GM12878 (cell line): ENCODE measurements at regions not wholly inside any gene's neighbourhood (a gene's known extent, or its start where the extent isn't known, plus 50 kb on each side); places are given as distances from the start of the nearest gene placed in this dataset.

Experiments used
- ATAC-seq: fragments of 200-7000 bp; cut with Tn5 transposase; 3 replicates; pipeline ENCODE4 v1.9.1; 2020; ENCODE audit warnings: mild to moderate bottlenecking, moderate library complexity
- BruUV-seq: library from RNA; stranded (reverse); fragments of 400-500 nt; replicated peaks from 2 replicates; lab custom pipeline; 2021; lab: Mats Ljungman, UMichigan
- CTCF ChIA-PET: fragments of 300-600 bp; sonication (Branson Sonifier 250); formaldehyde crosslinking; extraction: SDS; loops from one replicate; lab custom pipeline; 2021; ENCODE audit warnings: inconsistent platforms; lab: Yijun Ruan, JAX
- POLR2A ChIA-PET: fragments of 350-600 bp; formaldehyde crosslinking; extraction: SDS; loops from one replicate; lab custom pipeline; 2021; ENCODE audit warnings: inconsistent platforms; lab: Charles Lee
- RAD21 ChIA-PET: fragments of 300-600 bp; sonication (Branson Sonifier 250); formaldehyde crosslinking; loops from one replicate; lab custom pipeline; 2023; ENCODE audit warnings: antibody characterized with exemption; ENCODE audit not compliant: unreplicated experiment; lab: Charles Lee
- SMC1A ChIA-PET: fragments of 300-600 bp; sonication (Branson Sonifier 250); formaldehyde crosslinking; loops from one replicate; lab custom pipeline; 2023; ENCODE audit not compliant: unreplicated experiment, uncharacterized antibody; lab: Charles Lee
- DNase-seq: peaks from one replicate; pipeline ENCODE4 v3.0.0-alpha.2; 2011; ENCODE audit warnings: low read depth, low spot score
- FAIRE-seq: peaks from 3 replicates; lab custom pipeline; 2011; peaks lifted over from hg19 to GRCh38; lab: Jason Lieb, UNC
- H2AFZ ChIP-seq: 2 replicates; pipeline ENCODE4 v1.6.0; 2011; ENCODE audit warnings: low read depth, low read length, control low read depth; ENCODE audit not compliant: control insufficient read depth
- H3K27ac ChIP-seq: 2 replicates; pipeline ENCODE4 v1.5.1; 2011; ENCODE audit warnings: control low read depth; ENCODE audit not compliant: control insufficient read depth, insufficient read depth
- H3K27me3 ChIP-seq, 2 experiments: replicated peaks in 1 of 2; 2 replicates each; pipeline versions ENCODE4 v1.6.0 to v1.6.1; 2011; ENCODE audit warnings: low read length in 1 of 2; ENCODE audit not compliant: control insufficient read depth in 2 of 2, insufficient read depth in 2 of 2
- H3K36me3 ChIP-seq, 2 experiments: 2 replicates each; pipeline ENCODE4 v1.5.1; 2011; ENCODE audit warnings: low read length in 1 of 2; ENCODE audit not compliant: control insufficient read depth in 2 of 2, insufficient read depth in 2 of 2
- H3K4me1 ChIP-seq: 2 replicates; pipeline ENCODE4 v1.6.1; 2011; ENCODE audit warnings: mild to moderate bottlenecking, low read length, moderate library complexity, mixed read lengths; ENCODE audit not compliant: control insufficient read depth, insufficient read depth
- H3K4me2 ChIP-seq: 2 replicates; pipeline ENCODE4 v1.6.0; 2011; ENCODE audit warnings: control low read depth; ENCODE audit not compliant: control insufficient read depth, insufficient read depth
- H3K4me3 ChIP-seq: fragments of 200-600 bp; sonication (generic); 2 replicates; pipeline ENCODE4 v1.5.1; 2016
- H3K79me2 ChIP-seq: 2 replicates; pipeline ENCODE4 v1.6.0; 2011; ENCODE audit warnings: low read length; ENCODE audit not compliant: control insufficient read depth, insufficient read depth
- H3K9ac ChIP-seq: 2 replicates; pipeline ENCODE4 v1.8.0; 2011; ENCODE audit warnings: low read length, control low read depth, mixed read lengths; ENCODE audit not compliant: control insufficient read depth, insufficient read depth
- H3K9me3 ChIP-seq: replicated peaks from 3 replicates; pipeline ENCODE4 v1.5.1; 2011; ENCODE audit warnings: mild to moderate bottlenecking, low read length; ENCODE audit not compliant: control insufficient read depth, insufficient read depth
- H4K20me1 ChIP-seq: 2 replicates; pipeline ENCODE4 v1.6.0; 2011; ENCODE audit not compliant: control insufficient read depth, insufficient read depth
- ATF7 ChIP-seq: fragments of 450-650 bp; IDR thresholded peaks from 2 replicates; pipeline ENCODE4 v1.6.1; 2016; ENCODE audit warnings: low read depth, mild to moderate bottlenecking
- BACH1 ChIP-seq: fragments of 450-650 bp; IDR thresholded peaks from 2 replicates; pipeline ENCODE4 v1.6.1; 2017; ENCODE audit warnings: mild to moderate bottlenecking, borderline replicate concordance
- CBX3 ChIP-seq: fragments of 200-600 bp; sonication (generic); IDR thresholded peaks from 2 replicates; pipeline ENCODE4 v1.6.1; 2016; ENCODE audit warnings: low read depth, borderline replicate concordance
- CBX5 ChIP-seq: sonication (generic); IDR thresholded peaks from 2 replicates; pipeline ENCODE4 v1.6.1; 2016; ENCODE audit warnings: low read depth, moderate library complexity, mild to moderate bottlenecking, inconsistent platforms
- CREB1 ChIP-seq: IDR thresholded peaks from 2 replicates; pipeline ENCODE4 v1.6.1; 2012; ENCODE audit warnings: low read depth, mild to moderate bottlenecking, inconsistent platforms
- CREM ChIP-seq: IDR thresholded peaks from 2 replicates; pipeline ENCODE4 v1.6.1; 2014; ENCODE audit warnings: antibody characterized with exemption, low read depth
- FOS ChIP-seq: IDR thresholded peaks from 3 replicates; pipeline ENCODE4 v1.6.1; 2011; ENCODE audit warnings: borderline replicate concordance; ENCODE audit not compliant: insufficient read length; ENCODE audit errors: extremely low read depth
- HDAC6 ChIP-seq: fragments of 200-600 bp; sonication (generic); IDR thresholded peaks from one replicate; pipeline ENCODE4 v1.8.0; 2017; ENCODE audit warnings: antibody characterized with exemption; ENCODE audit not compliant: unreplicated experiment
- IKZF2 ChIP-seq, 2 experiments: fragments of 450-650 bp; IDR thresholded peaks; 2 replicates each; pipeline ENCODE4 v1.6.1; 2017; ENCODE audit warnings: mild to moderate bottlenecking in 2 of 2, moderate library complexity in 2 of 2
- POLR2AphosphoS5 ChIP-seq: IDR thresholded peaks from 2 replicates; pipeline ENCODE4 v1.6.1; 2011; ENCODE audit warnings: mild to moderate bottlenecking, low read length, inconsistent platforms
- RAD51 ChIP-seq: fragments of 450-650 bp; IDR thresholded peaks from 2 replicates; pipeline ENCODE4 v1.6.1; 2016; ENCODE audit warnings: moderate library complexity, mild to moderate bottlenecking, inconsistent platforms
- WGBS: methylation state at CpG from one replicate; pipeline ENCODE4 v1.1.6; 2016; ENCODE audit warnings: low lambda C conversion rate; ENCODE audit not compliant: insufficient replicate concordance, insufficient coverage; ENCODE audit errors: missing lambda C conversion rate; 5-methylcytosine and 5-hydroxymethylcytosine counted together
- in situ Hi-C: fragments of 300-500 bp; cut with MboI; formaldehyde crosslinking; loops from 9 replicates; pipeline ENCODE4 v1.14.3; 2018; ENCODE audit warnings: mixed read lengths
- intact Hi-C: fragments of 100-400 bp; cut with micrococcal nuclease; formaldehyde crosslinking; loops from one replicate; pipeline ENCODE4 v1.14.2; 2022; ENCODE audit not compliant: unreplicated experiment
- TF ChIP-seq, protein P1 (sequence below): fragments of 450-650 bp; IDR thresholded peaks from 2 replicates; pipeline ENCODE4 v1.6.1; 2016; ENCODE audit warnings: mild to moderate bottlenecking
- TF ChIP-seq, protein P2 (sequence below): IDR thresholded peaks from 2 replicates; pipeline ENCODE4 v1.6.1; 2012; ENCODE audit warnings: mild to moderate bottlenecking, low read depth, low read length

DNA sequence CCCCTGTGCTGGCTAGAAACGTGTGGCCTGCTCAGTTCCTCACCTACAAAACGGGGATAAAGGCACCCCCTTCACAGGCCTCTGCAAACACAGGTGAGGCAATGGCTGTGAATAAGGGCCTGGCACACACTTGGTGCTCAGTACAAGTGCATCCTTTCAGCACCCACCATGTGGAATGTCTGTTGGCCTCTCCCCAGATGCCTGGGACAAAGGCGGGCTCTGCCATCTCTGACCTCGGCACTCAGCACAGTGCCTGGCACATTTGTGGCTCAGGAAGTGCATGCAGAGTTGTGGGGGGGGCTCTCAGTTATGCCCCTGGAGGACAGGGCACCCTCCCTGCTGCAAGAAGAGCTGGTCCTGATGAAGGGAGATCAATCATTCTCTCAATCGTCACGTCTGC is 224.6 kb upstream of the RAB6C start:
- ChIA-PET POLR2A (no interaction called here), CTCF (no interaction called here), SMC1A (no interaction called here), RAD21 (no interaction called here)
- no peaks in the 10 kb centered on the region for H4K20me1 ChIP-seq
- 25% methylated on average over 6 of the region's 6 CpGs for WGBS
- in situ Hi-C loops (no loop called here), intact Hi-C loops (no loop called here)
- H3K9me3 ChIP-seq, result no peaks in the 10 kb centered on the region; the same call in 2 of the 3 replicates
- no peak overlapping the region for H2AFZ ChIP-seq
- DNase-seq (no peak), FAIRE-seq (no peak), ATAC-seq (no peak)
- no peaks in the 10 kb centered on the region for H3K4me1 ChIP-seq
- H3K27ac ChIP-seq, result no peak overlapping the region
- no peak for TF ChIP-seq HDAC6
- TF ChIP-seq, protein P1, sequence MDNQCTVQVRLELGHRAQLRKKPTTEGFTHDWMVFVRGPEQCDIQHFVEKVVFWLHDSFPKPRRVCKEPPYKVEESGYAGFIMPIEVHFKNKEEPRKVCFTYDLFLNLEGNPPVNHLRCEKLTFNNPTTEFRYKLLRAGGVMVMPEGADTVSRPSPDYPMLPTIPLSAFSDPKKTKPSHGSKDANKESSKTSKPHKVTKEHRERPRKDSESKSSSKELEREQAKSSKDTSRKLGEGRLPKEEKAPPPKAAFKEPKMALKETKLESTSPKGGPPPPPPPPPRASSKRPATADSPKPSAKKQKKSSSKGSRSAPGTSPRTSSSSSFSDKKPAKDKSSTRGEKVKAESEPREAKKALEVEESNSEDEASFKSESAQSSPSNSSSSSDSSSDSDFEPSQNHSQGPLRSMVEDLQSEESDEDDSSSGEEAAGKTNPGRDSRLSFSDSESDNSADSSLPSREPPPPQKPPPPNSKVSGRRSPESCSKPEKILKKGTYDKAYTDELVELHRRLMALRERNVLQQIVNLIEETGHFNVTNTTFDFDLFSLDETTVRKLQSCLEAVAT, result no peak
- no peak for TF ChIP-seq ATF7
- TF ChIP-seq BACH1, result no peak
- no peak for TF ChIP-seq RAD51
- no peak for TF ChIP-seq CBX5
- TF ChIP-seq IKZF2 (IDR thresholded peaks at IDR 0.05), result no peak
- TF ChIP-seq CREM, result no peak
- TF ChIP-seq, protein P2, sequence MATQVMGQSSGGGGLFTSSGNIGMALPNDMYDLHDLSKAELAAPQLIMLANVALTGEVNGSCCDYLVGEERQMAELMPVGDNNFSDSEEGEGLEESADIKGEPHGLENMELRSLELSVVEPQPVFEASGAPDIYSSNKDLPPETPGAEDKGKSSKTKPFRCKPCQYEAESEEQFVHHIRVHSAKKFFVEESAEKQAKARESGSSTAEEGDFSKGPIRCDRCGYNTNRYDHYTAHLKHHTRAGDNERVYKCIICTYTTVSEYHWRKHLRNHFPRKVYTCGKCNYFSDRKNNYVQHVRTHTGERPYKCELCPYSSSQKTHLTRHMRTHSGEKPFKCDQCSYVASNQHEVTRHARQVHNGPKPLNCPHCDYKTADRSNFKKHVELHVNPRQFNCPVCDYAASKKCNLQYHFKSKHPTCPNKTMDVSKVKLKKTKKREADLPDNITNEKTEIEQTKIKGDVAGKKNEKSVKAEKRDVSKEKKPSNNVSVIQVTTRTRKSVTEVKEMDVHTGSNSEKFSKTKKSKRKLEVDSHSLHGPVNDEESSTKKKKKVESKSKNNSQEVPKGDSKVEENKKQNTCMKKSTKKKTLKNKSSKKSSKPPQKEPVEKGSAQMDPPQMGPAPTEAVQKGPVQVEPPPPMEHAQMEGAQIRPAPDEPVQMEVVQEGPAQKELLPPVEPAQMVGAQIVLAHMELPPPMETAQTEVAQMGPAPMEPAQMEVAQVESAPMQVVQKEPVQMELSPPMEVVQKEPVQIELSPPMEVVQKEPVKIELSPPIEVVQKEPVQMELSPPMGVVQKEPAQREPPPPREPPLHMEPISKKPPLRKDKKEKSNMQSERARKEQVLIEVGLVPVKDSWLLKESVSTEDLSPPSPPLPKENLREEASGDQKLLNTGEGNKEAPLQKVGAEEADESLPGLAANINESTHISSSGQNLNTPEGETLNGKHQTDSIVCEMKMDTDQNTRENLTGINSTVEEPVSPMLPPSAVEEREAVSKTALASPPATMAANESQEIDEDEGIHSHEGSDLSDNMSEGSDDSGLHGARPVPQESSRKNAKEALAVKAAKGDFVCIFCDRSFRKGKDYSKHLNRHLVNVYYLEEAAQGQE, result no peak
- no peak for TF ChIP-seq CBX3
- no peak for TF ChIP-seq FOS
- no peak for TF ChIP-seq CREB1
- no peak for TF ChIP-seq POLR2AphosphoS5
- H3K4me2 ChIP-seq, result no peak overlapping the region
- H3K36me3 ChIP-seq, result no peaks in the 10 kb centered on the region
- H3K4me3 ChIP-seq, result no peak overlapping the region
- no peaks in the 10 kb centered on the region; a peak in 1 of 4 replicates for H3K27me3 ChIP-seq
- no peak overlapping the region for H3K9ac ChIP-seq
- BruUV-seq, result no TSS peak
- no peaks in the 10 kb centered on the region for H3K79me2 ChIP-seq
